ENCODE measurements at regions not wholly inside any gene's neighbourhood (a gene's known extent, or its start where the extent isn't known, plus 50 kb on each side); places are given as distances from the start of the nearest gene placed in this dataset.
"Not testable (repeated sequence)": the region's sequence is repeated elsewhere in the genome, so short reads cannot be mapped to it uniquely, and the experiment has no call there.

GRCh38 chr6:15922510-15923250 lies 206.2 kb upstream of the MYLIP start:
- no peak for DNase-seq

- DNase-seq: no peak
Observed at GRCh38 chr6:15921243-15921642, 207.6 kb upstream of the MYLIP start.

- no peak for DNase-seq
Observed at GRCh38 chr6:15916581-15916980, 212.3 kb upstream of the MYLIP start.

DNA sequence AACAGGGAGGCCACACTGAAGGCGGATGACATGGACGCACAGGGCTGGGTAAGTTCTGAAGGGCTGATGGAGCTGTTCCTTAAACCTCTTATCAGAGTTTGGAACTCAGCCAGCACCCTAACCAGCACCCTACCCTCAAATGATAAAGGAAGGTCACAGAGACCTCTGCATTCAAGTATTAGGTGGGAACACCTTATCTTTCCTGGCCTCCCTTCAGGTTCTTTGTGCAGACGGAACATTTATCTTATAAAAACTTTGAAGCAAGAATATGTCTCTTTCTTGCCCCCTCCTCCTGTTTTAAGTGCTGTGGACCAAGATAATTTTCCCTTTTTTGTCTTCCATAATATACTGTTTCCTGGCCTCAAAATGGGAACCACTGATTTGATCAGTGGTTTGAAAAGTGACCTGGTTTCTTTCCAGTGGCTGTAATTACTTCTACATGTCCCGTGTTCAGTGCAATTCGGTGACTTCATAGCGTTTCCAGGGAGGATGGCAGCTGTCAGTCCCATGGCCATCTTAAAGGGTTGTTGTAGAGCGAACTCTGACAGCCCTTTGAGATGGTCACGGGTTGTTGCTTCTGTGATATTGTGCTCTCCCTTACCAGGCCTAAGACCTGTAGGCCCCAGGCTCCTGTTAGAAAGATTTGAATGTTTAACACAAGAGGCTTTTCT lies 213.2 kb upstream of the MYLIP start:
- no peak for DNase-seq

GRCh38 chr6:15914553-15914952 lies 214.3 kb upstream of the MYLIP start:
- no peak for DNase-seq

GRCh38 chr6:15913573-15913972 lies 215.3 kb upstream of the MYLIP start:
- no peak for DNase-seq

GRCh38 chr6:15912505-15913400 lies 216.1 kb upstream of the MYLIP start:
- no peak for DNase-seq

DNA sequence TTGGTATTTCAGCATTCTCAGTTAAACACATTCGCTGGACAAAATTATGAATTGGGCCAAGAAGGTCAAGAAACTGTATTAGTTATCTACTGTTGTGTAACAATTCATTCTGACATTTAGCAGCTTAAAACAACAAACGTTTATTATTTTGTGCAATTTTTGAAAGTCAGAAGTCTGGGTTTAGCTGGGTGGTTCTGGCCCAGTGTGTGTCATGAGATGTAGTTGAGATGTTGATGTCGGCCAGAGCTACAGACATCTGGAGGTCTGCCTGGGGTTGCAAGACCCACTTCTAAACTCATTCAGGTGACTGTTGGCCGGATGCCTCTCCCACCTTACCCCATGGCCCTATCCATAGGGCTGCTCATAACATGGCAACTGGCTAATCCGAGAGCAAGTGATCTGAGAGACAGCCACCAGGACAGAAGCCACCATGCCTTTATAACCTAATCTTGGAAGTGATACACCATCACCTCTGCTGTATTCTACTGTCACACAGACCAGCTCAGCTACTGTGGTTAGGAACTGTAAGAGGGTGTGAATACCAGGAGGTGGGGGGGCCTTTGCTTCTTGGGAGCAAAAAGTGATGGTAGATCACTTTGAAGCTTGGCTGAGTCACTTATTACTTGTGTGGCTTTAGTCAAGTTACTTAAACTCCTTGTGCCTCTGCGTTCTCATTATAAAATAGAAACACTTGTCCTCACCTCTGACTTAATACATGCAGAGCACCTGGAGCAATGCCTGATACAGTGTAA lies 217.0 kb upstream of the MYLIP start:
- DNase-seq: no peak

DNA sequence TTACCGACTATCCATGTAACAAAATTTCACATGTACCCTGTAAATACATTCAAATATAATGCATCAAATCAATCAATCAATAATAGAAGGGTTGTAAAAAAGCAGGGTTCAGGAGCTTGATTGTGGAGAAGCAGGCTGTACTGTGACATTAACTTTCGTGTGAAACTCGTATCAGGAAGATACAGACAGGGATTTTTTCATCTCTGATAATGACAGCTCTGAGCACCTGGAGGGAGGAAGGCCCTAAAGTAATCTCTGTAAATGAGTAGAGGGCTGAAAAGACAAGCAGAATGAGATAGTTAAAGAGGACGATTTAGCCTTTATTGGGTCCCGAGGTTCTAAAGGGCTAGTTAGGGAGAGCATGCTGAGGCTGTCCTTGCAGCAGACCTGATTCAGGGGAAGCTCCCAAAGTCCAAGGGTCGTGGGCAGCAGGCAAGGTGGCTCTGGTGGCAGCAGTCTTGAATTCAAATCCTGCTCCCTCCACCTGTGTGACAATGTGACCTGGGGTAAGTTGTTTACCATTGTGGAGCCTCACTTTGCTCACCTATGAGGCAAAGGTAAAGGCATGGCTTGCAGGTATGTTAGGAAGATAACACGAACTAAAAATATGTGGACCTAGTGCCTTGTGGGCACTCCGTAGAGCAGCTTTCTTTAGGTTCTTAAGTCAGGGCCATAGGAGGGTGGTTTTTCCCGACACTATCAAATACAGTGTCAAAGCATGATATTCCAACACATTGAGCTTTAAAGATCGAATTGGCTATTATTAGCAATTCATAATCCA lies 219.4 kb upstream of the MYLIP start:
- DNase-seq: no peak

DNA sequence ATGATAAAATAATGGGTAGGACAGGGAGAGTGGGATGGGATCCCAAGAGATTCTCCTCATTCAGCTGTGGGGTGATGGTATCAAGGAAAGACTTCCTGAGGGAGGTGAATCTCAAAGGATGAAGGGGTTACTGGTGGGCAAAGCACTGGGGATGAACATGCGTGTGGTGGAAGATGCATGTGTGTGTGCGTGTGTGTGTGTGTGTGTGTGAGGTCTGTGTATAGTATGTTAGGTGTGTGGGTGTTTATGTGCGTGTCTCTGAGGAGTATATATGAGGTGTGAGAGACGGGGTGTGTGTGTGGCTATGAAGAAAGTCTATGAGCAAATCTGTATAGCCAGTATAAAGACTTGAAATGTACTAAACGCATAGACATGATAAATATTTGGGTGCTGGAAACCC lies 220.0 kb upstream of the MYLIP start:
- no peak for DNase-seq

GRCh38 chr6:15907914-15908518 lies 220.9 kb upstream of the MYLIP start:
- DNase-seq: no peak

- not testable (repeated sequence) for DNase-seq
Observed at GRCh38 chr6:15907220-15907913, 221.5 kb upstream of the MYLIP start.

DNA sequence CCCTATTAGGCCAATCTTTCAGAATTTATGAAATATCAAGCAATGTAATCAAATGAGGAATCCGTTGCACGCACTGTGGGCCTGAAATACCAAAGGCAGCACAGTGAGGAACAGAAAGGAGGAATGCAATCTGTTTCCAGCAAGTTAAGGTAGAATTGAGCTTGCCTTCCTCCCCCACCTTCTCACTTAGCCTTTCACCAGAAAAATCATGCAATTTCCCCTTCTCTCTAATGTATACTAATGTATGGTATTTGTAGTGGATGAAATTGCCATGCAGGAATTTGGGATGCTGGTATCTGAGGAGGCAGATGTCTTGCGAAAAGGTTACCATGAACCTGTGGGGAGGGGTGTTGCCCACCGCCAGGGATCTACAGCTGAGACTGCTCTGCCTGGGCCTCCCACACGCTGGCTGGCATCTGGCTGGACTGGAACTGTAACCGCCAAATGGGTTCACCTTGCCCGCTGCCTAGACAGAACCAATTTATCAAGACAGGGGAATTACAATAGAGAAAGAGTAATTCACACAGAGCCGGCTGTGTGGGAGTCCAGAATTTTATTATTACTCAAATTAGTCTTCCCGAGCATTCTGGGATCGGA lies 222.4 kb upstream of the MYLIP start:
- no peak for DNase-seq

DNA sequence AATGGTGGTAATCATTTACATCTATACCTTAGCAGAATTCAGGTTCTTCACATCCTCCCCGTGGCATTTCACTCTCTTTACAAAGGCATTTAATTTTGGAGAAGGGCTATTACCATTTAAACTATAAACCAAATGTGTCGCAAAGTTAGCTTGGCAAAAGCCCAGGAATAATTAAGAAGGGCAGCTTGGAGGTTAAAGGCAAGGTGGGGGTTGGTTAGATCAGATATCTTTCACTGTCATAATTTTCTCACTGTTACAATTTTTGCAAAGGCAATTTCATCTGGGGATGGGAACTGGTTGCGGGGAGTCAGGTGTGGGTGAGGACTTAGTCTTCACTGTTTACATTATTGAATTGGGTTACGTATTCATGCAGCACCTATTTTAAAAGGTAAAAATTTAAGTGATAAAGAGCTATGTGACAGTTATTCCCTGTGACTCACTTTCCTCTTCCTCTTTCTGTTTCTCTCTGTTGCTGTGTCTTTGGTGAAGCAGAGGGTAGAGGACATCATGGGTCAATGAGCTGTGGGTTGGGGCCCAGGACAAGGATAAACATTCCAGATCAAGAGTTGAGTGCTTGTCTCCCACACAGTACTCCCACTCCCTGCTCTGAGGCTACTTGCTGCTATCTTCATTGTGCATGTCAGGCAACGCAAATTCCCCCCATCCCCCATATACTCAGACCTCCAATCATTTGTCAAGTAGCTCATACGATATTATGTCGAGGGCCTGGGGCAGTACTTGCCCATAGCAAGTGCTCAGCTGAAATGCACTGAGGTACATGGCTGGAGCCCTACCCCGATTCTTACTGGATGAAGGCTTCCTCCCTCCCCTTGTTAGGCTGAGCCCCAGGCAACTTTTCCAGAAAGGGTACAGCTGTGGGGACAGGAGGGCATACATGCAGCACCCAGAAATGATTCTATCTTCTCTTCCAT lies 223.1 kb upstream of the MYLIP start:
- no peak for DNase-seq

GRCh38 chr6:15904651-15905376 lies 224.1 kb upstream of the MYLIP start:
- no peak for DNase-seq

DNA sequence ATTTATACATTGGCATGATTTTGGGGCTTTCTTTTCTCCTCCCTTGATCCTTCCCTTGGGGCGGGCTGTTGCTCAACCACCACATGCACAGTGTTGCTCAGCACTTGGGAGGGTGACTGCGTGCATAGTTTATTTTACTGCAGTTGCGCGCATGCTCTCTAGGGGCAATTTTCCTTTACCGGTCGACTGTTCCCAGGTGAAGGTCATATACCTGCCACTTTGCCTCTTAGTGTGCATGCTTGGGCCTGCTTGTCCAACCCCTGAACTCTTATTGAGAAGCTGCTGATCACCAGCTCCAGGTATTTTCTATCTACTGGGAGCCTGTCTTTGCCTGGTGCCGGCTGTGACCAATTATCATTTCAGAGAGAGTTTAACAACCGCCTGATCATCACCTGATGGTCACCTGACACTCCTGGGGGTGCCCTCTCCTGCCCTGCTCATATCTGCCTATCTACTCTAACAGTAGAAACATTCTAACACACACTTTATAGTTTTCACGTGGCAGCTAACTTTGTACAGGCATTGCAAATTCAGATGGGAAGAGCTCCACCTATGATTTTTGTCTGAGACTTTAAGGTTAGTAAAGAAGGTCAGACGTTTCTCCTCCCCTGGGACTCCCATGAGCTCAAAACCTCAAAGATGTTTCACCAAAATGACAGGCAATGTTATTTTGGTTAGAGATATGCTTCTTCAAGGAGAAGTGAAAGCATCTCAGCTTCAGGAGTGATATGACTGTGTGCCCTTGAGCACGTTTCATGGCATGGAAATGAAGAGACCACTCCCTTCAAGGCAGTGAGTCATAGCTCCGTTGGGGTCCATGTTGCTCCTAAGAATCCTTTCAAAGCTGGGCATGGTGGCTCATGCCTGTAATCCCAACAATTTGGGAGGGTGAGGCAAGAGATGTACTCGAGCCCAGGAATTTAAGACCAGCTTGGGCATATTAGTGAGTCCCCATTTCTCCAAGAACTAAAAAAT lies 227.5 kb upstream of the MYLIP start:
- no peak for DNase-seq

GRCh38 chr6:15898693-15899092 lies 230.2 kb upstream of the MYLIP start:
- DNase-seq: no peak

Data from activated naive CD4-positive, alpha-beta T cell (primary cell).